Immature natural killer cell (primary cell): ENCODE measurements at regions not wholly inside any gene's neighbourhood (a gene's known extent, or its start where the extent isn't known, plus 50 kb on each side); places are given as distances from the start of the nearest gene placed in this dataset.
"Not testable (repeated sequence)": the region's sequence is repeated elsewhere in the genome, so short reads cannot be mapped to it uniquely, and the experiment has no call there.

Source experiments
- DNase-seq, 3 donors: peaks; one replicate each; pipeline ENCODE4 v3.0.0; 2022; ENCODE audit warnings: mixed read lengths in 1 of 3
- H3K27ac Mint-ChIP-seq, 6 donors: one replicate each; pipeline ENCODE4 v1.8.0; 2020; ENCODE audit warnings: mixed read lengths in 6 of 6, mild to moderate bottlenecking in 5 of 6, inconsistent platforms in 4 of 6, moderate library complexity in 3 of 6
- H3K27me3 Mint-ChIP-seq, 3 donors: one replicate each; pipeline ENCODE4 v1.8.0; 2020 to 2021; ENCODE audit warnings: low read depth in 3 of 3, mild to moderate bottlenecking in 3 of 3, mixed read lengths in 3 of 3, moderate library complexity in 3 of 3, inconsistent platforms in 1 of 3
- H3K36me3 Mint-ChIP-seq, 3 donors: one replicate each; pipeline ENCODE4 v1.8.0; 2020; ENCODE audit warnings: mixed read lengths in 3 of 3, inconsistent platforms in 2 of 3, mild to moderate bottlenecking in 2 of 3
- H3K4me1 Mint-ChIP-seq, 2 donors: one replicate each; pipeline ENCODE4 v1.8.0; 2020; ENCODE audit warnings: inconsistent platforms in 2 of 2, mild to moderate bottlenecking in 2 of 2, mixed read lengths in 2 of 2, moderate library complexity in 1 of 2
- H3K4me3 Mint-ChIP-seq, 5 donors: one replicate each; pipeline ENCODE4 v1.8.0; 2020; ENCODE audit warnings: mild to moderate bottlenecking in 5 of 5, mixed read lengths in 5 of 5, inconsistent platforms in 3 of 5, moderate library complexity in 3 of 5
- H3K9me3 Mint-ChIP-seq, 6 donors: one replicate each; pipeline ENCODE4 v1.8.0; 2020; ENCODE audit warnings: mild to moderate bottlenecking in 6 of 6, mixed read lengths in 6 of 6, inconsistent platforms in 4 of 6, moderate library complexity in 3 of 6

DNA sequence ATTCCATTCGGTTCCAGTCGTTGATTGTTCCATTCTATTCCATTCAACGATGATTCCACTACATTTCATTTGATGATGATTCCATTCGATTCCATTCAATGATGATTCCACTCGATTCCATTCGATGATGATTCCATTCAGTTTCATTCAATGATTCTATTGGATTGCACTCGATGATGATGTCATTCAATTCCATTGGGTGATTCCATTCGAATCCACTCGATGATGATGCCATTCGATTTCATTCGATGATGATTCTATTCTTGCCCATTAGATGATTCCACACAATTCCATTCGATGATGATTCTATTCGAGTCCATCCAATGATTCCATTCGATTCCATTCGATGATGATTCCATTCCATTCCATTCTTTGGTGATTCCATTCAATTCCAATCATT lies 1283.7 kb downstream of the TP53TG3F start:
- Mint-ChIP-seq H3K36me3 (peaks cover 0 to 15% (median 7%) of the 10 kb centered on the region in 3 donors), H3K4me3 (no peak overlapping the region), H3K4me1 (no peaks in the 10 kb centered on the region), H3K9me3 (peaks cover 7 to 41% (median 20%) of the 10 kb centered on the region in 6 donors), H3K27me3 (no peaks in the 10 kb centered on the region), H3K27ac (no peak overlapping the region)
- no peak for DNase-seq

- DNase-seq = no peak
- Mint-ChIP-seq H3K27ac (no peak overlapping the region), H3K27me3 (peaks cover 0 to 7% (median 2%) of the 10 kb centered on the region in 3 donors), H3K9me3 (peaks cover 32 to 82% (median 73%) of the 10 kb centered on the region in 6 donors), H3K4me3 (no peak overlapping the region), H3K36me3 (peaks cover 4 to 6% (median 5%) of the 10 kb centered on the region in 3 donors), H3K4me1 (no peaks in the 10 kb centered on the region)
These were observed 1299.4 kb downstream of the TP53TG3F start for GRCh38 chr16:34758835-34759234.

DNA sequence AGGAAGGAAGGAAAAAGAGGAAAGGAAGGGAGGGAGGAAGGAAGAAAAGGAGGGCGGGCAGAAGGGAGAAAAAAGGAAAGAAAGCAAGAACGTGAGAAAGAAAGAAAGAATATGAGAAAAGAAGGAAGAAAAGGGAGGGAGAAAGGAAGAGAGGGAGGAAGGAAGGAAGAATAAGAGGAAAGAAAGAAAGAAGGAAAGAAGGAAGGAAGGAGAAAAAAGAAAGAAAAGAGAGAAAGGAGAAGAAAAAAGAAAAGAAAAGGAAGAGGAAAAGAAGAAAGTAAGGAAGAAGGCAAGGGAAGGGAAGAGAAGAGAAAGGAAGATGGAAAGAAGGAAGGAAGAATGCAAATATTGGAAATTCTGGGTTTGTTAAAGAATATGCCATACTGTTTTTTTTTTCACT lies 1332.4 kb downstream of the TP53TG3F start:
- not testable (repeated sequence) for H3K4me1 Mint-ChIP-seq, H3K36me3 Mint-ChIP-seq, H3K27ac Mint-ChIP-seq, H3K4me3 Mint-ChIP-seq, H3K27me3 Mint-ChIP-seq, DNase-seq
- H3K9me3 Mint-ChIP-seq = peaks cover 15 to 66% (median 42%) of the 10 kb centered on the region in 6 donors

- Mint-ChIP-seq H3K36me3 (peaks cover 0 to 2% (median 0%) of the 10 kb centered on the region in 3 donors), H3K27ac (no peak overlapping the region), H3K9me3 (peaks cover 8 to 42% (median 30%) of the 10 kb centered on the region in 6 donors), H3K4me1 (no peaks in the 10 kb centered on the region), H3K27me3 (peaks cover 0 to 4% (median 0%) of the 10 kb centered on the region in 3 donors), H3K4me3 (no peak overlapping the region)
- no peak for DNase-seq
These were observed 1342.5 kb downstream of the TP53TG3F start for GRCh38 chr16:34801875-34802274.

DNA sequence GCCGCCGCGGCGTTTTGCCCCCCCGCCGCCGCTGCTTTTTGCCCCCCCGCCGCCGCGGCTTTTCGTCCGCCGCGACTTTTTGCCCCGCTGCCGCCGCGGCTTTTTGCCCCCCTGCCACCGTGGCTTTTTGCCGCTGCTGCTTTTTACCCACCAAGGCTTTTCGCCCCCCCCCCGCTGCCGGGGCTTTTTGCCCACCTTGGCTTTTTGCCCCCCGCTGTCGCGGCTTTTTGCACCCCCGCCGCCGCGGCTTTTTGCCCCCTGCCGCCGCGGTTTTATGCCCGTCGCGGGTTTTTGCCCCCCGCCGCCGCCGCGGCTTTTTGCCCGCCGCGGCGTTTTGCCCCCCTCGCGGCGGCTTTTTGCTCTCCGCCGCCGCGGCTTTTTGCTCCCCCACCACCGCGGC lies 1343.0 kb downstream of the TP53TG3F start:
- Mint-ChIP-seq H3K27ac (no peak overlapping the region), H3K36me3 (peaks cover 0 to 2% (median 0%) of the 10 kb centered on the region in 3 donors), H3K9me3 (peaks cover 8 to 40% (median 29%) of the 10 kb centered on the region in 6 donors), H3K4me1 (no peaks in the 10 kb centered on the region), H3K4me3 (no peak overlapping the region), H3K27me3 (peaks cover 0 to 4% (median 0%) of the 10 kb centered on the region in 3 donors)
- no peak for DNase-seq

- no peak overlapping the region for H3K27ac Mint-ChIP-seq
- peaks cover 0 to 2% (median 0%) of the 10 kb centered on the region in 3 donors for H3K36me3 Mint-ChIP-seq
- no peak overlapping the region for H3K4me3 Mint-ChIP-seq
- H3K9me3 Mint-ChIP-seq = peaks cover 7 to 38% (median 28%) of the 10 kb centered on the region in 6 donors
- H3K27me3 Mint-ChIP-seq = peaks cover 0 to 2% (median 0%) of the 10 kb centered on the region in 3 donors
- no peak for DNase-seq
- no peaks in the 10 kb centered on the region for H3K4me1 Mint-ChIP-seq
These were observed 1343.6 kb downstream of the TP53TG3F start for GRCh38 chr16:34802848-34803599.

- DNase-seq = no peak
- Mint-ChIP-seq H3K27ac (no peak overlapping the region), H3K4me1 (no peaks in the 10 kb centered on the region), H3K9me3 (peaks cover 5 to 33% (median 23%) of the 10 kb centered on the region in 6 donors), H3K4me3 (no peak overlapping the region), H3K27me3 (no peaks in the 10 kb centered on the region), H3K36me3 (no peaks in the 10 kb centered on the region)
These were observed 1344.4 kb downstream of the TP53TG3F start for GRCh38 chr16:34803683-34804416.

GRCh38 chr16:34806992-34807644 lies 1347.7 kb downstream of the TP53TG3F start:
- not testable (repeated sequence) for DNase-seq, H3K27ac Mint-ChIP-seq, H3K4me1 Mint-ChIP-seq, H3K4me3 Mint-ChIP-seq, H3K27me3 Mint-ChIP-seq, H3K36me3 Mint-ChIP-seq
- peaks cover 2 to 15% (median 11%) of the 10 kb centered on the region in 6 donors for H3K9me3 Mint-ChIP-seq

DNA sequence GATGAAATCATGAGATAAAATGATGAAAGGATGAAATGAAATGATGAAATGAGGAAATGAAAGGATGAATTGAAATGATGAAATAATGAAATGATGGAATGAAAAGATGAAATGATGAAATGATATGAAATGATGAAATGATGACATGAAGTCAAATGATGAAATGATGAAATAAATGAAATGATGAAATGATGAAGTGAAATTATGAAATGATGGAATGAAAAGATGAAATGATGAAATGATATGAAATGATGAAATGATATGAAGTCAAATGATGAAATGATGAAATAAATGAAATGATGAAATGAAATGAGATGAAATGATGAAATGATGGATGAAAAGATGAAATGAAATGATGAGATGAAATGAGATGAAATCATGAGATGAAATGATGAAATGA lies 1348.4 kb downstream of the TP53TG3F start:
- H3K27ac Mint-ChIP-seq, H3K36me3 Mint-ChIP-seq, H3K4me3 Mint-ChIP-seq, H3K27me3 Mint-ChIP-seq, DNase-seq, H3K4me1 Mint-ChIP-seq: not testable (repeated sequence)
- peaks cover 2 to 15% (median 12%) of the 10 kb centered on the region in 6 donors for H3K9me3 Mint-ChIP-seq

DNA sequence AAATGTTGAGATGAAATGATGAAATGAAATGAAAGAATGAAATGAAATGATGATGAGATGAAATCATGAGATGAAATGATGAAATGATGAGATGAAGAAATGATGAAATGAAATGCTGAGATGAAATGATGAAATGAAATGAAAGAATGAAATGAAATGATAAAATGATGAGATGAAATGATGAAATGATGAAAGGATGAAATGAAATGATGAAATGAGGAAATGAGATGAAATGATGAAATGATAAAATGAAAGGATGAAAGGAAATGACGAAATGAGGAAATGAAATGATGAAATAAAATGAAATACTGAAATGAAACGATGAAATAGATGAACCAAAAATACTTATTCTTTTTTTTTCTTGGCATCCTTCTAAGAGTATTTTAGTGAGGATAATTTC lies 1349.1 kb downstream of the TP53TG3F start:
- H3K36me3 Mint-ChIP-seq, H3K4me1 Mint-ChIP-seq, H3K27me3 Mint-ChIP-seq, H3K27ac Mint-ChIP-seq, DNase-seq, H3K4me3 Mint-ChIP-seq: not testable (repeated sequence)
- peaks cover 2 to 18% (median 14%) of the 10 kb centered on the region in 6 donors for H3K9me3 Mint-ChIP-seq
